ENCODE measurements at regions not wholly inside any gene's neighbourhood (a gene's known extent, or its start where the extent isn't known, plus 50 kb on each side); places are given as distances from the start of the nearest gene placed in this dataset.

GRCh38 chr5:124383693-124384092, 362.7 kb downstream of the ZNF608 start:
- no peak overlapping the region for H3K4me3 ChIP-seq (ENCODE audit: low read depth, poor library complexity, severe bottlenecking)
- intact Hi-C loops (cut with DNase I; ENCODE audit: low total_unique reads): no loop called here
- TF ChIP-seq, protein P1, sequence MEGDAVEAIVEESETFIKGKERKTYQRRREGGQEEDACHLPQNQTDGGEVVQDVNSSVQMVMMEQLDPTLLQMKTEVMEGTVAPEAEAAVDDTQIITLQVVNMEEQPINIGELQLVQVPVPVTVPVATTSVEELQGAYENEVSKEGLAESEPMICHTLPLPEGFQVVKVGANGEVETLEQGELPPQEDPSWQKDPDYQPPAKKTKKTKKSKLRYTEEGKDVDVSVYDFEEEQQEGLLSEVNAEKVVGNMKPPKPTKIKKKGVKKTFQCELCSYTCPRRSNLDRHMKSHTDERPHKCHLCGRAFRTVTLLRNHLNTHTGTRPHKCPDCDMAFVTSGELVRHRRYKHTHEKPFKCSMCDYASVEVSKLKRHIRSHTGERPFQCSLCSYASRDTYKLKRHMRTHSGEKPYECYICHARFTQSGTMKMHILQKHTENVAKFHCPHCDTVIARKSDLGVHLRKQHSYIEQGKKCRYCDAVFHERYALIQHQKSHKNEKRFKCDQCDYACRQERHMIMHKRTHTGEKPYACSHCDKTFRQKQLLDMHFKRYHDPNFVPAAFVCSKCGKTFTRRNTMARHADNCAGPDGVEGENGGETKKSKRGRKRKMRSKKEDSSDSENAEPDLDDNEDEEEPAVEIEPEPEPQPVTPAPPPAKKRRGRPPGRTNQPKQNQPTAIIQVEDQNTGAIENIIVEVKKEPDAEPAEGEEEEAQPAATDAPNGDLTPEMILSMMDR (IDR thresholded peaks at IDR 0.05): no peak
- DNase-seq (ENCODE audit: low spot score in 2 of 2): no peak

GRCh38 chr5:124377386-124377785, 369.1 kb downstream of the ZNF608 start:
- 100% methylated on average over 1 of the region's 1 CpG for WGBS, 2 donors
- no peak for DNase-seq (ENCODE audit: low spot score in 2 of 2)
- intact Hi-C loops (cut with DNase I; ENCODE audit: low total_unique reads): no loop called here
- TF ChIP-seq POLR2A (IDR thresholded peaks at IDR 0.05): no peak
- TF ChIP-seq, protein P1 (IDR thresholded peaks at IDR 0.05): no peak
- no peak overlapping the region for H3K4me3 ChIP-seq (ENCODE audit: low read depth, poor library complexity, severe bottlenecking)

- intact Hi-C loops (cut with DNase I; ENCODE audit: low total_unique reads): no loop called here
- WGBS, 2 donors: 75 to 80% methylated on average over 3 of the region's 3 CpGs
- no peak for TF ChIP-seq POLR2A (IDR thresholded peaks at IDR 0.05)
- TF ChIP-seq, protein P1 (IDR thresholded peaks at IDR 0.05): no peak
- H3K4me3 ChIP-seq (ENCODE audit: low read depth, poor library complexity, severe bottlenecking): no peak overlapping the region
- DNase-seq (ENCODE audit: low spot score in 2 of 2): no peak
Observed at GRCh38 chr5:124373883-124374282, 372.6 kb downstream of the ZNF608 start.

GRCh38 chr5:124372457-124372856, 374.0 kb downstream of the ZNF608 start:
- TF ChIP-seq, protein P1 (IDR thresholded peaks at IDR 0.05): no peak
- no peak for TF ChIP-seq POLR2A (IDR thresholded peaks at IDR 0.05)
- intact Hi-C loops (cut with DNase I; ENCODE audit: low total_unique reads): no loop called here
- H3K4me3 ChIP-seq (ENCODE audit: low read depth, poor library complexity, severe bottlenecking): no peak overlapping the region
- DNase-seq (ENCODE audit: low spot score in 2 of 2): no peak
- 89 to 90% methylated on average over 4 of the region's 4 CpGs for WGBS, 2 donors

DNA sequence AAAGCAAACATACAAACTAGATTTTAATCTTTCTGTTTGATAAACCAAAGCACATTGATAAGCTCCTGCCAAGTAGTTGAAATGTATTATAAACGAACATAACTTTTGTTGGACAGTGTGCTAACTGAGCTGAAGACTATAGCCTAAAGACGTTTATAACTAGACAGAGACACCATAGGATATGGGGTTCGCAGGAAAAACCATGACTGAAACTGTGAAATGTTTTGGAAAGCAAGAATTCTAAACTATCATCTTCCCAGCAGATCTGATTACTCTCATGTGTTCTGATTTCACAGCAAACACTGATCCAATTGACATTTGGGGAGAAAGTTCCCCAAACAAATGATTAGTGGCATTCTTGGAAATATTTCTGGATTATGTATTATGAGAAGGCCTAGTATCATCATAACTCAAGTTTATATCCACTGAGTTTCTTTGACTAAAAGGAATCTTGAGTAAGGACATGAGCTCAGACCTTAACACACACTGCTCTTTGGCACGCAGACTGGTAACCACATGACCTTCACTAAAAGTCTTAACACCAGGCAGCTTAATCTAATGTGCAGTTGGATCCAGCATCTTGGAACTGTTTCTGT, 375.2 kb downstream of the ZNF608 start:
- TF ChIP-seq POLR2A (IDR thresholded peaks at IDR 0.05): no peak
- TF ChIP-seq, protein P1 (IDR thresholded peaks at IDR 0.05): no peak
- peak; percentile 71 to 87 for DNase-seq (ENCODE audit: low spot score in 2 of 2)
- WGBS, 2 donors: 49 to 54% methylated on average over 4 of the region's 4 CpGs
- H3K4me3 ChIP-seq (ENCODE audit: low read depth, poor library complexity, severe bottlenecking): no peak overlapping the region
- intact Hi-C loops (cut with DNase I; ENCODE audit: low total_unique reads): no loop called here

GRCh38 chr5:124370601-124371000, 375.8 kb downstream of the ZNF608 start:
- DNase-seq (ENCODE audit: low spot score in 2 of 2): no peak
- no peak overlapping the region for H3K4me3 ChIP-seq (ENCODE audit: low read depth, poor library complexity, severe bottlenecking)
- no peak for TF ChIP-seq POLR2A (IDR thresholded peaks at IDR 0.05)
- TF ChIP-seq, protein P1 (IDR thresholded peaks at IDR 0.05): no peak
- intact Hi-C loops (cut with DNase I; ENCODE audit: low total_unique reads): no loop called here

Measured in lower leg skin (tissue), 4 donors.